GM12878 (cell line): ENCODE measurements at regions not wholly inside any gene's neighbourhood (a gene's known extent, or its start where the extent isn't known, plus 50 kb on each side); places are given as distances from the start of the nearest gene placed in this dataset.

Source experiments
- ATAC-seq: fragments of 200-7000 bp; cut with Tn5 transposase; 3 replicates; pipeline ENCODE4 v1.9.1; 2020; ENCODE audit warnings: mild to moderate bottlenecking, moderate library complexity
- BruUV-seq: library from RNA; stranded (reverse); fragments of 400-500 nt; replicated peaks from 2 replicates; lab custom pipeline; 2021; lab: Mats Ljungman, UMichigan
- CTCF ChIA-PET: fragments of 300-600 bp; sonication (Branson Sonifier 250); formaldehyde crosslinking; extraction: SDS; loops from one replicate; lab custom pipeline; 2021; ENCODE audit warnings: inconsistent platforms; lab: Yijun Ruan, JAX
- POLR2A ChIA-PET: fragments of 350-600 bp; formaldehyde crosslinking; extraction: SDS; loops from one replicate; lab custom pipeline; 2021; ENCODE audit warnings: inconsistent platforms; lab: Charles Lee
- RAD21 ChIA-PET: fragments of 300-600 bp; sonication (Branson Sonifier 250); formaldehyde crosslinking; loops from one replicate; lab custom pipeline; 2023; ENCODE audit warnings: antibody characterized with exemption; ENCODE audit not compliant: unreplicated experiment; lab: Charles Lee
- SMC1A ChIA-PET: fragments of 300-600 bp; sonication (Branson Sonifier 250); formaldehyde crosslinking; loops from one replicate; lab custom pipeline; 2023; ENCODE audit not compliant: unreplicated experiment, uncharacterized antibody; lab: Charles Lee
- DNase-seq: peaks from one replicate; pipeline ENCODE4 v3.0.0-alpha.2; 2011; ENCODE audit warnings: low read depth, low spot score
- FAIRE-seq: peaks from 3 replicates; lab custom pipeline; 2011; peaks lifted over from hg19 to GRCh38; lab: Jason Lieb, UNC
- H2AFZ ChIP-seq: 2 replicates; pipeline ENCODE4 v1.6.0; 2011; ENCODE audit warnings: low read depth, low read length, control low read depth; ENCODE audit not compliant: control insufficient read depth
- H3K27ac ChIP-seq: 2 replicates; pipeline ENCODE4 v1.5.1; 2011; ENCODE audit warnings: control low read depth; ENCODE audit not compliant: control insufficient read depth, insufficient read depth
- H3K27me3 ChIP-seq, 2 experiments: replicated peaks in 1 of 2; 2 replicates each; pipeline versions ENCODE4 v1.6.0 to v1.6.1; 2011; ENCODE audit warnings: low read length in 1 of 2; ENCODE audit not compliant: control insufficient read depth in 2 of 2, insufficient read depth in 2 of 2
- H3K36me3 ChIP-seq, 2 experiments: 2 replicates each; pipeline ENCODE4 v1.5.1; 2011; ENCODE audit warnings: low read length in 1 of 2; ENCODE audit not compliant: control insufficient read depth in 2 of 2, insufficient read depth in 2 of 2
- H3K4me1 ChIP-seq: 2 replicates; pipeline ENCODE4 v1.6.1; 2011; ENCODE audit warnings: mild to moderate bottlenecking, low read length, moderate library complexity, mixed read lengths; ENCODE audit not compliant: control insufficient read depth, insufficient read depth
- H3K4me2 ChIP-seq: 2 replicates; pipeline ENCODE4 v1.6.0; 2011; ENCODE audit warnings: control low read depth; ENCODE audit not compliant: control insufficient read depth, insufficient read depth
- H3K4me3 ChIP-seq: fragments of 200-600 bp; sonication (generic); 2 replicates; pipeline ENCODE4 v1.5.1; 2016
- H3K79me2 ChIP-seq: 2 replicates; pipeline ENCODE4 v1.6.0; 2011; ENCODE audit warnings: low read length; ENCODE audit not compliant: control insufficient read depth, insufficient read depth
- H3K9ac ChIP-seq: 2 replicates; pipeline ENCODE4 v1.8.0; 2011; ENCODE audit warnings: low read length, control low read depth, mixed read lengths; ENCODE audit not compliant: control insufficient read depth, insufficient read depth
- H3K9me3 ChIP-seq: replicated peaks from 3 replicates; pipeline ENCODE4 v1.5.1; 2011; ENCODE audit warnings: mild to moderate bottlenecking, low read length; ENCODE audit not compliant: control insufficient read depth, insufficient read depth
- H4K20me1 ChIP-seq: 2 replicates; pipeline ENCODE4 v1.6.0; 2011; ENCODE audit not compliant: control insufficient read depth, insufficient read depth
- BACH1 ChIP-seq: fragments of 450-650 bp; IDR thresholded peaks from 2 replicates; pipeline ENCODE4 v1.6.1; 2017; ENCODE audit warnings: mild to moderate bottlenecking, borderline replicate concordance
- CHD2 ChIP-seq: IDR thresholded peaks from 2 replicates; pipeline ENCODE4 v1.6.1; 2011; ENCODE audit warnings: low read depth, low read length, improper control_type of control experiment, borderline replicate concordance
- CHD4 ChIP-seq: fragments of 200-600 bp; sonication (generic); IDR thresholded peaks from 2 replicates; pipeline ENCODE4 v1.6.1; 2016; ENCODE audit warnings: mild to moderate bottlenecking
- CREM ChIP-seq: IDR thresholded peaks from 2 replicates; pipeline ENCODE4 v1.6.1; 2014; ENCODE audit warnings: antibody characterized with exemption, low read depth
- ETV6 ChIP-seq, 2 experiments: fragments of 450-650 bp in 1 of 2; IDR thresholded peaks in 1 of 2; conservative IDR thresholded peaks in 1 of 2; 2 replicates each; pipeline ENCODE4 v1.6.1; 2014; ENCODE audit warnings: antibody characterized with exemption in 1 of 2, borderline replicate concordance in 1 of 2, low read depth in 1 of 2, mild to moderate bottlenecking in 1 of 2, moderate library complexity in 1 of 2
- MEF2A ChIP-seq: IDR thresholded peaks from 2 replicates; pipeline ENCODE4 v1.6.1; 2011; ENCODE audit warnings: low read depth, mild to moderate bottlenecking, low read length, moderate library complexity; ENCODE audit not compliant: insufficient read depth
- MEF2B ChIP-seq: fragments of 450-650 bp; IDR thresholded peaks from 2 replicates; pipeline ENCODE4 v1.6.1; 2018; ENCODE audit warnings: mild to moderate bottlenecking, moderate library complexity; ENCODE audit not compliant: partially characterized antibody, poor library complexity, severe bottlenecking
- MYC ChIP-seq: IDR thresholded peaks from 2 replicates; pipeline ENCODE4 v1.6.1; 2011; ENCODE audit warnings: mild to moderate bottlenecking, low read length, moderate library complexity, inconsistent platforms; ENCODE audit not compliant: insufficient read depth, insufficient replicate concordance, insufficient read length, severe bottlenecking
- RFX5 ChIP-seq: IDR thresholded peaks from 2 replicates; pipeline ENCODE4 v1.6.1; 2011; ENCODE audit warnings: low read depth, low read length, improper control_type of control experiment
- SIN3A ChIP-seq: IDR thresholded peaks from 2 replicates; pipeline ENCODE4 v1.6.1; 2012; ENCODE audit warnings: low read depth, low read length, improper control_type of control experiment
- SIX5 ChIP-seq: IDR thresholded peaks from 2 replicates; pipeline ENCODE4 v1.6.1; 2011; ENCODE audit warnings: mild to moderate bottlenecking, low read depth, low read length, moderate library complexity; ENCODE audit not compliant: severe bottlenecking
- SREBF2 ChIP-seq: IDR thresholded peaks from 2 replicates; pipeline ENCODE4 v1.6.1; 2012; ENCODE audit warnings: mild to moderate bottlenecking, low read length
- SUPT20H ChIP-seq: IDR thresholded peaks from 2 replicates; pipeline ENCODE4 v1.6.1; 2011; ENCODE audit warnings: low read depth, mild to moderate bottlenecking, low read length, moderate library complexity, borderline replicate concordance; ENCODE audit not compliant: control insufficient read depth
- ZNF687 ChIP-seq: fragments of 450-650 bp; IDR thresholded peaks from 2 replicates; pipeline ENCODE4 v1.6.1; 2017; ENCODE audit warnings: mild to moderate bottlenecking, moderate library complexity
- WGBS: methylation state at CpG from one replicate; pipeline ENCODE4 v1.1.6; 2016; ENCODE audit warnings: low lambda C conversion rate; ENCODE audit not compliant: insufficient replicate concordance, insufficient coverage; ENCODE audit errors: missing lambda C conversion rate; 5-methylcytosine and 5-hydroxymethylcytosine counted together
- in situ Hi-C: fragments of 300-500 bp; cut with MboI; formaldehyde crosslinking; loops from 9 replicates; pipeline ENCODE4 v1.14.3; 2018; ENCODE audit warnings: mixed read lengths
- intact Hi-C: fragments of 100-400 bp; cut with micrococcal nuclease; formaldehyde crosslinking; loops from one replicate; pipeline ENCODE4 v1.14.2; 2022; ENCODE audit not compliant: unreplicated experiment
- TF ChIP-seq, protein P1 (sequence below): fragments of 450-650 bp; IDR thresholded peaks from 2 replicates; pipeline ENCODE4 v1.6.1; 2017; ENCODE audit warnings: mild to moderate bottlenecking

DNA sequence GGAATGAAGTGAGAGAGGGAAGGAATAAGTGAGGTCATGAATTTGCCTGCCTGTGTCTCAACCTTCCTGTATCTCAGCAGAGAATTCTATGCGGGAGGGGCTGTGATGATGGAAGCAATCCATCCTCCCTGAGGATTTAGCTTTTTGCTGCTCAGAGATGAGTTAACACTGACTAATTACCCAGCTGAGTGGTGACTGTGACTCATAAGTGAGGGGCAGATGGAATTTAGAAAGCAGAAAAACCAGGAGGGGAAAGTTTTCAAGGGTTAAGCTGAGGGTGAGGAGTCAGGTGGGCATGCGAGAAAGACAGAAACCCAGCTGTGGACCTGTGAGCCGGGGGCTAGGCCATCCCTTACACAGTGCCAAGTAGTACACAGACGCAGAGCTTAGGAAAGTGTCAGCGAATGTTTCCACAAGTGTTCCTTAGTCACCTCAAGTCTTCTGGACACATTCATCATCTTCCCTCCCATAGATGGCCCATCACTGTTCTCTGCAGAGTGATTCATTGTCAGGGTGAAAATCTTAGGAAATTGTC lies 277.9 kb downstream of the IPO8 start:
- RAD21 ChIA-PET = interaction anchor here (0.6 kb wide), 1 partner anchor 427 kb away, joined by 3 read pairs; no protein-coding TSS in a partner anchor
- Histone ChIP-seq H3K9ac (no peak overlapping the region), H3K27me3 (no peaks in the 10 kb centered on the region), H3K9me3 (no peaks in the 10 kb centered on the region), H2AFZ (no peak overlapping the region), H4K20me1 (no peaks in the 10 kb centered on the region), H3K4me1 (no peaks in the 10 kb centered on the region), H3K4me3 (no peak overlapping the region), H3K27ac (no peak overlapping the region), H3K79me2 (no peaks in the 10 kb centered on the region), H3K36me3 (no peaks in the 10 kb centered on the region), H3K4me2 (no peak overlapping the region)
- CTCF ChIA-PET = no interaction called here
- ATAC-seq (no peak), DNase-seq (no peak), FAIRE-seq (no peak)
- in situ Hi-C loops (no loop called here), intact Hi-C loops (no loop called here)
- BruUV-seq = no TSS peak
- SMC1A ChIA-PET = no interaction called here
- POLR2A ChIA-PET = interaction anchor here (0.7 kb wide), 1 partner anchor 1859 kb away, joined by 3 read pairs; no protein-coding TSS in a partner anchor
- TF ChIP-seq SREBF2 = no peak
- no peak for TF ChIP-seq CHD4
- TF ChIP-seq BACH1 = no peak
- no peak for TF ChIP-seq MEF2B
- no peak for TF ChIP-seq MYC
- TF ChIP-seq SUPT20H = no peak
- no peak for TF ChIP-seq SIX5
- no peak for TF ChIP-seq SIN3A
- TF ChIP-seq, protein P1, sequence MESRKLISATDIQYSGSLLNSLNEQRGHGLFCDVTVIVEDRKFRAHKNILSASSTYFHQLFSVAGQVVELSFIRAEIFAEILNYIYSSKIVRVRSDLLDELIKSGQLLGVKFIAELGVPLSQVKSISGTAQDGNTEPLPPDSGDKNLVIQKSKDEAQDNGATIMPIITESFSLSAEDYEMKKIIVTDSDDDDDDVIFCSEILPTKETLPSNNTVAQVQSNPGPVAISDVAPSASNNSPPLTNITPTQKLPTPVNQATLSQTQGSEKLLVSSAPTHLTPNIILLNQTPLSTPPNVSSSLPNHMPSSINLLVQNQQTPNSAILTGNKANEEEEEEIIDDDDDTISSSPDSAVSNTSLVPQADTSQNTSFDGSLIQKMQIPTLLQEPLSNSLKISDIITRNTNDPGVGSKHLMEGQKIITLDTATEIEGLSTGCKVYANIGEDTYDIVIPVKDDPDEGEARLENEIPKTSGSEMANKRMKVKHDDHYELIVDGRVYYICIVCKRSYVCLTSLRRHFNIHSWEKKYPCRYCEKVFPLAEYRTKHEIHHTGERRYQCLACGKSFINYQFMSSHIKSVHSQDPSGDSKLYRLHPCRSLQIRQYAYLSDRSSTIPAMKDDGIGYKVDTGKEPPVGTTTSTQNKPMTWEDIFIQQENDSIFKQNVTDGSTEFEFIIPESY = no peak
- TF ChIP-seq ETV6 (conservative IDR thresholded peaks at IDR 0.05 in 1 of 2, IDR thresholded peaks at IDR 0.05 in 1 of 2; ENCODE audit: borderline replicate concordance in 1 of 2, low read depth in 1 of 2) = no peak
- TF ChIP-seq CHD2 = no peak
- no peak for TF ChIP-seq CREM
- TF ChIP-seq MEF2A = no peak
- TF ChIP-seq RFX5 = no peak
- no peak for TF ChIP-seq ZNF687
- WGBS = 38% methylated on average over 5 of the region's 5 CpGs
